ENCODE measurements at regions not wholly inside any gene's neighbourhood (a gene's known extent, or its start where the extent isn't known, plus 50 kb on each side); places are given as distances from the start of the nearest gene placed in this dataset.

DNA sequence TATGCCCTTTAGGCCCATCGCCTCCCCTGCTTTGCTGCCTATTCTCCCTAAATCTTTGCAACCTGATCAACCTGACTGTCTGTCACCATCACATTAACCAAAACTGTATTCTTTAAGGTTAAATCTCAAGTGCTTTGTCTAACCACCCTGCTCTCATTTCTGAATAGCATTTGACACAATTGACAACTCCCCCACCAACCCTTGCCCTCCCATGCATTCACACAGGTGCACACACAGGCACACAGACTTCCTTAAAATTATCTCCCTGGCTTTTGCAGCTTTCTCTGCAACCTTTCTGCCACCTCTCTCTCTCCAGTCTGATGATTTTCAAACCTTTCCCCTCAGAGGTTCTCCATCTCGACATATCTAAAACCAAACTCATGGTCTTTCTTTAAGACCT is 64.6 kb upstream of the ST8SIA3 start:
- no peak for DNase-seq (ENCODE audit: unreplicated experiment)
- intact Hi-C loops (cut with micrococcal nuclease), result no loop called here

DNA sequence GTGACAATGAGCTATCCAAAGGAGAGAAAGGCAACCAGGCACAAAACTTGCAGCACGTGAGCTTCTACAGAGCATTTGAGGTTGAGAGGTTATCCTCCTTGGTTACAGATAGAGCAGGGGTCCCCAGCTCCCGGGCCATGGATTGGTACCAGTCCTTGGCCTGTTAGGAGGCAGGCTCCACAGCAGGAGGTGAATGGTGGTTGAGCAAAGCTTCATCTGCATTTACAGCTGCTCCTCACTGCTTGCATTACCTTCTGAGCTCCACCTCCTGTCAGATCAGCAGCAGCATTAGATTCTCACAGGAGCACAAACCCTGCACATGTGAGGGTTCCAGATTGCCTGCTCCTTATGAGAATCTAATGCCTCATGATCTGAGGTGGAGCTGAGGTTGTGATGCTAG is 57.8 kb upstream of the ST8SIA3 start:
- intact Hi-C loops (cut with micrococcal nuclease), result no loop called here
- Mint-ChIP-seq H3K9me3 (ENCODE audit: unreplicated experiment) (no peaks in the 10 kb centered on the region), H3K4me3 (ENCODE audit: unreplicated experiment) (no peak overlapping the region), H3K27ac (ENCODE audit: low read depth, unreplicated experiment) (no peak overlapping the region), H3K27me3 (ENCODE audit: insufficient read depth, unreplicated experiment) (peaks cover 26% of the 10 kb centered on the region), H3K36me3 (ENCODE audit: insufficient read depth, unreplicated experiment) (no peaks in the 10 kb centered on the region), H3K4me1 (ENCODE audit: insufficient read depth, unreplicated experiment) (no peaks in the 10 kb centered on the region)
- TF ChIP-seq, protein P1, sequence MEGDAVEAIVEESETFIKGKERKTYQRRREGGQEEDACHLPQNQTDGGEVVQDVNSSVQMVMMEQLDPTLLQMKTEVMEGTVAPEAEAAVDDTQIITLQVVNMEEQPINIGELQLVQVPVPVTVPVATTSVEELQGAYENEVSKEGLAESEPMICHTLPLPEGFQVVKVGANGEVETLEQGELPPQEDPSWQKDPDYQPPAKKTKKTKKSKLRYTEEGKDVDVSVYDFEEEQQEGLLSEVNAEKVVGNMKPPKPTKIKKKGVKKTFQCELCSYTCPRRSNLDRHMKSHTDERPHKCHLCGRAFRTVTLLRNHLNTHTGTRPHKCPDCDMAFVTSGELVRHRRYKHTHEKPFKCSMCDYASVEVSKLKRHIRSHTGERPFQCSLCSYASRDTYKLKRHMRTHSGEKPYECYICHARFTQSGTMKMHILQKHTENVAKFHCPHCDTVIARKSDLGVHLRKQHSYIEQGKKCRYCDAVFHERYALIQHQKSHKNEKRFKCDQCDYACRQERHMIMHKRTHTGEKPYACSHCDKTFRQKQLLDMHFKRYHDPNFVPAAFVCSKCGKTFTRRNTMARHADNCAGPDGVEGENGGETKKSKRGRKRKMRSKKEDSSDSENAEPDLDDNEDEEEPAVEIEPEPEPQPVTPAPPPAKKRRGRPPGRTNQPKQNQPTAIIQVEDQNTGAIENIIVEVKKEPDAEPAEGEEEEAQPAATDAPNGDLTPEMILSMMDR (IDR thresholded peaks at IDR 0.05; ENCODE audit: unreplicated experiment), result no peak
- CTCF ChIA-PET, result no interaction called here
- no TSS peak for BruUV-seq (replicated peaks)
- DNase-seq (ENCODE audit: unreplicated experiment), result no peak
- POLR2A ChIA-PET, result interaction anchor here (0.7 kb wide), 1 partner anchor 209 kb away, joined by 3 read pairs; no protein-coding TSS in a partner anchor

More for the DNA sequence above, 64.6 kb upstream of the ST8SIA3 start:
- H3K4me3 Mint-ChIP-seq (ENCODE audit: unreplicated experiment), result no peak overlapping the region
- CTCF ChIA-PET, result no interaction called here
- TF ChIP-seq, protein P1 (IDR thresholded peaks at IDR 0.05; ENCODE audit: unreplicated experiment), result no peak
- POLR2A ChIA-PET, result no interaction called here
- no TSS peak for BruUV-seq (replicated peaks)
- no peaks in the 10 kb centered on the region for H3K36me3 Mint-ChIP-seq (ENCODE audit: insufficient read depth, unreplicated experiment)
- no peaks in the 10 kb centered on the region for H3K4me1 Mint-ChIP-seq (ENCODE audit: insufficient read depth, unreplicated experiment)
- no peak overlapping the region for H3K27ac Mint-ChIP-seq (ENCODE audit: low read depth, unreplicated experiment)
- H3K9me3 Mint-ChIP-seq (ENCODE audit: unreplicated experiment), result peaks cover 10% of the 10 kb centered on the region
- H3K27me3 Mint-ChIP-seq (ENCODE audit: insufficient read depth, unreplicated experiment), result no peaks in the 10 kb centered on the region

DNA sequence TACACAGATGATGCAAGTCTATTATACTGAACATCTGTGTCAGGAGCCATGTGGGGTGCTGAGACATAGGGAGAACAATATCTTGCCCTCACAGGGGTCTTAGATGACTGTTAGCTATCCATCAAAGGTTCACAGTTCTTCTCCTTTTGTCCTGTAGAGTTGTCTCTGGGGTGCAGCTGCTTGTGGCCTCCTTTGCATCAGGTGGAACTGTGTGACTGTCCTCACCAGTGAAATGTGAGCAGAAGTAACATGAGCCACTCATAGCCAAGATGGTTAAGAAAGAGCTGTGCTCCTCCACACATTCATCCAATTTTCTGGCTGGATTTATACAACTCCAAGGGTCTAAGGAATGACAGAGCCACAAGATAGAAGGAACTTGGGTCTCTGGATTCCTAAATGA is 56.0 kb upstream of the ST8SIA3 start:
- Mint-ChIP-seq H3K27me3 (ENCODE audit: insufficient read depth, unreplicated experiment) (peaks cover 27% of the 10 kb centered on the region), H3K4me3 (ENCODE audit: unreplicated experiment) (no peak overlapping the region), H3K27ac (ENCODE audit: low read depth, unreplicated experiment) (no peak overlapping the region), H3K36me3 (ENCODE audit: insufficient read depth, unreplicated experiment) (no peaks in the 10 kb centered on the region), H3K9me3 (ENCODE audit: unreplicated experiment) (no peaks in the 10 kb centered on the region), H3K4me1 (ENCODE audit: insufficient read depth, unreplicated experiment) (no peaks in the 10 kb centered on the region)
- intact Hi-C loops (cut with micrococcal nuclease), result no loop called here
- BruUV-seq (replicated peaks), result no TSS peak
- CTCF ChIA-PET, result no interaction called here
- DNase-seq (ENCODE audit: unreplicated experiment), result no peak
- TF ChIP-seq, protein P1 (IDR thresholded peaks at IDR 0.05; ENCODE audit: unreplicated experiment), result no peak
- POLR2A ChIA-PET, result no interaction called here

DNA sequence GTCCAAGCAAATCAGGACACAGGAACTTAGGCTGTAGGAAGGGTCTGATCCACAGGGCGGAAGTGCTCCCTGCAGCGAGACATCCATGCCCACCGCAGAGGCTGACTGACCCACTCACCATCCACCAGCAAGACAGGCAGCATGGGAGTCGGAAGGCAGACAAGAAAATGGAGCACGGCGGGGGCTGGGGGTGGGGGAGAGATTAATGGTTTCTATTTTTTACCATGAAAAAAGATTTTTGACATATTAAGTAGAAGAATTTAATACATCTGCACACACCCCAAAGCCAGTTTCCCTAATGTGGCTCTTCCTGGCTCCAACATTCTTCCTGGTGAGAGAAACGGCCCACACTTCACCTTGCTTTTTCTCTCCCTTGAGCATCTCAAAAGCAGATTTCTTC is 55.1 kb upstream of the ST8SIA3 start:
- ChIA-PET POLR2A (no interaction called here), CTCF (interaction anchor here (0.8 kb wide), 1 partner anchor 119 kb away, joined by 3 read pairs; no protein-coding TSS in a partner anchor)
- peaks cover 37% of the 10 kb centered on the region for H3K27me3 Mint-ChIP-seq (ENCODE audit: insufficient read depth, unreplicated experiment)
- no peak for DNase-seq (ENCODE audit: unreplicated experiment)
- no peaks in the 10 kb centered on the region for H3K36me3 Mint-ChIP-seq (ENCODE audit: insufficient read depth, unreplicated experiment)
- H3K4me3 Mint-ChIP-seq (ENCODE audit: unreplicated experiment), result no peak overlapping the region
- BruUV-seq (replicated peaks), result no TSS peak
- no peaks in the 10 kb centered on the region for H3K9me3 Mint-ChIP-seq (ENCODE audit: unreplicated experiment)
- H3K4me1 Mint-ChIP-seq (ENCODE audit: insufficient read depth, unreplicated experiment), result no peaks in the 10 kb centered on the region
- TF ChIP-seq, protein P1 (IDR thresholded peaks at IDR 0.05; ENCODE audit: unreplicated experiment), result no peak
- no peak overlapping the region for H3K27ac Mint-ChIP-seq (ENCODE audit: low read depth, unreplicated experiment)
- intact Hi-C loops (cut with micrococcal nuclease), result no loop called here

Data from MCF 10A (cell line).